NB4 (cell line): ENCODE measurements at regions not wholly inside any gene's neighbourhood (a gene's known extent, or its start where the extent isn't known, plus 50 kb on each side); places are given as distances from the start of the nearest gene placed in this dataset.

Source experiments
- MYC ChIP-seq: IDR thresholded peaks from 2 replicates; pipeline ENCODE4 v1.6.1; 2011; ENCODE audit warnings: low read depth, low read length
- POLR2A ChIP-seq: IDR thresholded peaks from 2 replicates; pipeline ENCODE4 v1.6.1; 2011; ENCODE audit warnings: mild to moderate bottlenecking; ENCODE audit not compliant: insufficient read length; ENCODE audit errors: extremely low read depth
- TF ChIP-seq, protein P1 (sequence below): IDR thresholded peaks from one replicate; pipeline ENCODE4 v1.5.1; 2012; ENCODE audit warnings: low read depth, low read length
- TF ChIP-seq, protein P2 (sequence below): IDR thresholded peaks from 2 replicates; pipeline ENCODE4 v1.6.1; 2011; ENCODE audit warnings: low read depth, low read length

DNA sequence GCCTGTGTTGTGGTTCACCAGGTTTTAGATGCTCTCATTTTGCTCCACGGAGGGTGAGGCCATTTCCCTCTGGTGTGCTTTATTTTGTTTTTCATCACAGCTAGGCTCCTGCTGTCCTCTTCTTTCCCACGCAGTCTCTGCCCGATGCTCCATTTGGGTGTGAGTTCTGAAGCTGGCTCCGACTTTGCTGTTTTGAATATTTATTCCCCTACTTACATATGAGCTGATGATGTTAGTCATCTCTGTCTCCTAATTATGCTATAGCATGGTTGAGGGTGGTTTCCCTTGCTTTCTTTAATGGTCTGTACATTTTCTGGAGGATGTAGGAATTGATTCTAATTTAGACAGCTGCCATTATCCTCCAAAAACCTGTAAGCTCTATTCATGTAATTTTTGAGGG is 168.1 kb upstream of the MYRIP start:
- TF ChIP-seq, protein P1, sequence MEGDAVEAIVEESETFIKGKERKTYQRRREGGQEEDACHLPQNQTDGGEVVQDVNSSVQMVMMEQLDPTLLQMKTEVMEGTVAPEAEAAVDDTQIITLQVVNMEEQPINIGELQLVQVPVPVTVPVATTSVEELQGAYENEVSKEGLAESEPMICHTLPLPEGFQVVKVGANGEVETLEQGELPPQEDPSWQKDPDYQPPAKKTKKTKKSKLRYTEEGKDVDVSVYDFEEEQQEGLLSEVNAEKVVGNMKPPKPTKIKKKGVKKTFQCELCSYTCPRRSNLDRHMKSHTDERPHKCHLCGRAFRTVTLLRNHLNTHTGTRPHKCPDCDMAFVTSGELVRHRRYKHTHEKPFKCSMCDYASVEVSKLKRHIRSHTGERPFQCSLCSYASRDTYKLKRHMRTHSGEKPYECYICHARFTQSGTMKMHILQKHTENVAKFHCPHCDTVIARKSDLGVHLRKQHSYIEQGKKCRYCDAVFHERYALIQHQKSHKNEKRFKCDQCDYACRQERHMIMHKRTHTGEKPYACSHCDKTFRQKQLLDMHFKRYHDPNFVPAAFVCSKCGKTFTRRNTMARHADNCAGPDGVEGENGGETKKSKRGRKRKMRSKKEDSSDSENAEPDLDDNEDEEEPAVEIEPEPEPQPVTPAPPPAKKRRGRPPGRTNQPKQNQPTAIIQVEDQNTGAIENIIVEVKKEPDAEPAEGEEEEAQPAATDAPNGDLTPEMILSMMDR = no peak
- TF ChIP-seq POLR2A (no peak), MYC (no peak)
- TF ChIP-seq, protein P2, sequence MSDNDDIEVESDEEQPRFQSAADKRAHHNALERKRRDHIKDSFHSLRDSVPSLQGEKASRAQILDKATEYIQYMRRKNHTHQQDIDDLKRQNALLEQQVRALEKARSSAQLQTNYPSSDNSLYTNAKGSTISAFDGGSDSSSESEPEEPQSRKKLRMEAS = no peak
